ENCODE measurements at regions not wholly inside any gene's neighbourhood (a gene's known extent, or its start where the extent isn't known, plus 50 kb on each side); places are given as distances from the start of the nearest gene placed in this dataset.

DNA sequence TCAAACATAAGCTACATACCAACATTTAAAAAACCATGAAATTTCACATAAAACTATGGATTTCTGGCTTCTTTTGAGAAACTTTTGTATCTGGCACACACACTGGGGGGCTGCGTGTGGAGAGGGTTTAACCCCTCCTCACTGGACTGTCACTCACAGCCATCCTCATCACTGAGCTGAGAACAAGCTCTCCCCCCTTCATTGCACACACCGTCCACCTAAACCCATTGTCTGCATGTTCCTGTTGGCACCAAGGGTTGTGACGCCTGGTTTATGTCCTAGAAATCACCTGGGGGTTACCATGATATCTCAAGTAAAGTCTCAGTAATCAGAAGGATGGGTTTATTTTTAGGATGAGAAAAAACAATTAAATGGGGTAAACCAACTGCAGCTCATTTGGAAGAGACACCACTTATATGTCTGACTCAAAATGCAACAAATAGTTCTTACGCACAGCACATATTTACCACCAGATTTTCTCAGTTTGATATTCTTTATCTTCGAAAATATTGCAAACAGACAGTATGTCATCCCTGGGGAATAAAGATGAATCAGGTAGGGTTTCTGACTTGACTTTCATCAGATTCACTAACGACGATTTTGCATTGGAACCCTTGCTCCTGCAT is 218.5 kb upstream of the KLF6 start:
- ChIA-PET CTCF (no interaction called here), POLR2A (no interaction called here)
- peaks cover 11% of the 10 kb centered on the region for H3K36me3 Mint-ChIP-seq
- no peak overlapping the region for H3K4me3 Mint-ChIP-seq
- H3K9me3 Mint-ChIP-seq, result peaks cover 14% of the 10 kb centered on the region
- DNase-seq (ENCODE audit: low spot score), result no peak
- TF ChIP-seq TCF7 (CRISPR knock-in tag; IDR thresholded peaks at IDR 0.05; ENCODE audit: low read depth) (no peak), NFE2L1 (CRISPR knock-in tag; IDR thresholded peaks at IDR 0.05) (no peak), SMAD4 (CRISPR knock-in tag; IDR thresholded peaks at IDR 0.05) (no peak), ZNF232 (CRISPR knock-in tag; IDR thresholded peaks at IDR 0.05) (no peak), JUN (CRISPR knock-in tag; IDR thresholded peaks at IDR 0.05) (no peak), SOX15 (CRISPR knock-in tag; IDR thresholded peaks at IDR 0.05) (no peak), ATF1 (CRISPR knock-in tag; IDR thresholded peaks at IDR 0.05) (no peak), EMX1 (CRISPR knock-in tag; IDR thresholded peaks at IDR 0.05) (no peak), FOXJ3 (CRISPR knock-in tag; IDR thresholded peaks at IDR 0.05; ENCODE audit: borderline replicate concordance) (no peak), ZNF219 (CRISPR knock-in tag; IDR thresholded peaks at IDR 0.05; ENCODE audit: borderline replicate concordance) (no peak)
- TF ChIP-seq, protein P1, sequence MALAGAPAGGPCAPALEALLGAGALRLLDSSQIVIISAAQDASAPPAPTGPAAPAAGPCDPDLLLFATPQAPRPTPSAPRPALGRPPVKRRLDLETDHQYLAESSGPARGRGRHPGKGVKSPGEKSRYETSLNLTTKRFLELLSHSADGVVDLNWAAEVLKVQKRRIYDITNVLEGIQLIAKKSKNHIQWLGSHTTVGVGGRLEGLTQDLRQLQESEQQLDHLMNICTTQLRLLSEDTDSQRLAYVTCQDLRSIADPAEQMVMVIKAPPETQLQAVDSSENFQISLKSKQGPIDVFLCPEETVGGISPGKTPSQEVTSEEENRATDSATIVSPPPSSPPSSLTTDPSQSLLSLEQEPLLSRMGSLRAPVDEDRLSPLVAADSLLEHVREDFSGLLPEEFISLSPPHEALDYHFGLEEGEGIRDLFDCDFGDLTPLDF (CRISPR knock-in tag; IDR thresholded peaks at IDR 0.05), result no peak
- TF ChIP-seq, protein P2, sequence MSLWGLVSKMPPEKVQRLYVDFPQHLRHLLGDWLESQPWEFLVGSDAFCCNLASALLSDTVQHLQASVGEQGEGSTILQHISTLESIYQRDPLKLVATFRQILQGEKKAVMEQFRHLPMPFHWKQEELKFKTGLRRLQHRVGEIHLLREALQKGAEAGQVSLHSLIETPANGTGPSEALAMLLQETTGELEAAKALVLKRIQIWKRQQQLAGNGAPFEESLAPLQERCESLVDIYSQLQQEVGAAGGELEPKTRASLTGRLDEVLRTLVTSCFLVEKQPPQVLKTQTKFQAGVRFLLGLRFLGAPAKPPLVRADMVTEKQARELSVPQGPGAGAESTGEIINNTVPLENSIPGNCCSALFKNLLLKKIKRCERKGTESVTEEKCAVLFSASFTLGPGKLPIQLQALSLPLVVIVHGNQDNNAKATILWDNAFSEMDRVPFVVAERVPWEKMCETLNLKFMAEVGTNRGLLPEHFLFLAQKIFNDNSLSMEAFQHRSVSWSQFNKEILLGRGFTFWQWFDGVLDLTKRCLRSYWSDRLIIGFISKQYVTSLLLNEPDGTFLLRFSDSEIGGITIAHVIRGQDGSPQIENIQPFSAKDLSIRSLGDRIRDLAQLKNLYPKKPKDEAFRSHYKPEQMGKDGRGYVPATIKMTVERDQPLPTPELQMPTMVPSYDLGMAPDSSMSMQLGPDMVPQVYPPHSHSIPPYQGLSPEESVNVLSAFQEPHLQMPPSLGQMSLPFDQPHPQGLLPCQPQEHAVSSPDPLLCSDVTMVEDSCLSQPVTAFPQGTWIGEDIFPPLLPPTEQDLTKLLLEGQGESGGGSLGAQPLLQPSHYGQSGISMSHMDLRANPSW (CRISPR knock-in tag; conservative IDR thresholded peaks at IDR 0.05; ENCODE audit: low read depth), result no peak
- TF ChIP-seq, protein P3, sequence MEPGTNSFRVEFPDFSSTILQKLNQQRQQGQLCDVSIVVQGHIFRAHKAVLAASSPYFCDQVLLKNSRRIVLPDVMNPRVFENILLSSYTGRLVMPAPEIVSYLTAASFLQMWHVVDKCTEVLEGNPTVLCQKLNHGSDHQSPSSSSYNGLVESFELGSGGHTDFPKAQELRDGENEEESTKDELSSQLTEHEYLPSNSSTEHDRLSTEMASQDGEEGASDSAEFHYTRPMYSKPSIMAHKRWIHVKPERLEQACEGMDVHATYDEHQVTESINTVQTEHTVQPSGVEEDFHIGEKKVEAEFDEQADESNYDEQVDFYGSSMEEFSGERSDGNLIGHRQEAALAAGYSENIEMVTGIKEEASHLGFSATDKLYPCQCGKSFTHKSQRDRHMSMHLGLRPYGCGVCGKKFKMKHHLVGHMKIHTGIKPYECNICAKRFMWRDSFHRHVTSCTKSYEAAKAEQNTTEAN (CRISPR knock-in tag; IDR thresholded peaks at IDR 0.05), result no peak
- TF ChIP-seq, protein P4, sequence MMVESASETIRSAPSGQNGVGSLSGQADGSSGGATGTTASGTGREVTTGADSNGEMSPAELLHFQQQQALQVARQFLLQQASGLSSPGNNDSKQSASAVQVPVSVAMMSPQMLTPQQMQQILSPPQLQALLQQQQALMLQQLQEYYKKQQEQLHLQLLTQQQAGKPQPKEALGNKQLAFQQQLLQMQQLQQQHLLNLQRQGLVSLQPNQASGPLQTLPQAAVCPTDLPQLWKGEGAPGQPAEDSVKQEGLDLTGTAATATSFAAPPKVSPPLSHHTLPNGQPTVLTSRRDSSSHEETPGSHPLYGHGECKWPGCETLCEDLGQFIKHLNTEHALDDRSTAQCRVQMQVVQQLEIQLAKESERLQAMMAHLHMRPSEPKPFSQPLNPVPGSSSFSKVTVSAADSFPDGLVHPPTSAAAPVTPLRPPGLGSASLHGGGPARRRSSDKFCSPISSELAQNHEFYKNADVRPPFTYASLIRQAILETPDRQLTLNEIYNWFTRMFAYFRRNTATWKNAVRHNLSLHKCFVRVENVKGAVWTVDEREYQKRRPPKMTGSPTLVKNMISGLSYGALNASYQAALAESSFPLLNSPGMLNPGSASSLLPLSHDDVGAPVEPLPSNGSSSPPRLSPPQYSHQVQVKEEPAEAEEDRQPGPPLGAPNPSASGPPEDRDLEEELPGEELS (CRISPR knock-in tag; IDR thresholded peaks at IDR 0.05), result no peak
- TF ChIP-seq, protein P5, sequence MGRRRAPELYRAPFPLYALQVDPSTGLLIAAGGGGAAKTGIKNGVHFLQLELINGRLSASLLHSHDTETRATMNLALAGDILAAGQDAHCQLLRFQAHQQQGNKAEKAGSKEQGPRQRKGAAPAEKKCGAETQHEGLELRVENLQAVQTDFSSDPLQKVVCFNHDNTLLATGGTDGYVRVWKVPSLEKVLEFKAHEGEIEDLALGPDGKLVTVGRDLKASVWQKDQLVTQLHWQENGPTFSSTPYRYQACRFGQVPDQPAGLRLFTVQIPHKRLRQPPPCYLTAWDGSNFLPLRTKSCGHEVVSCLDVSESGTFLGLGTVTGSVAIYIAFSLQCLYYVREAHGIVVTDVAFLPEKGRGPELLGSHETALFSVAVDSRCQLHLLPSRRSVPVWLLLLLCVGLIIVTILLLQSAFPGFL (CRISPR knock-in tag; IDR thresholded peaks at IDR 0.05; ENCODE audit: borderline replicate concordance), result no peak
- TF ChIP-seq, protein P6, sequence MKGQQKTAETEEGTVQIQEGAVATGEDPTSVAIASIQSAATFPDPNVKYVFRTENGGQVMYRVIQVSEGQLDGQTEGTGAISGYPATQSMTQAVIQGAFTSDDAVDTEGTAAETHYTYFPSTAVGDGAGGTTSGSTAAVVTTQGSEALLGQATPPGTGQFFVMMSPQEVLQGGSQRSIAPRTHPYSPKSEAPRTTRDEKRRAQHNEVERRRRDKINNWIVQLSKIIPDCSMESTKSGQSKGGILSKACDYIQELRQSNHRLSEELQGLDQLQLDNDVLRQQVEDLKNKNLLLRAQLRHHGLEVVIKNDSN (CRISPR knock-in tag; IDR thresholded peaks at IDR 0.05), result no peak
- TF ChIP-seq, protein P7, sequence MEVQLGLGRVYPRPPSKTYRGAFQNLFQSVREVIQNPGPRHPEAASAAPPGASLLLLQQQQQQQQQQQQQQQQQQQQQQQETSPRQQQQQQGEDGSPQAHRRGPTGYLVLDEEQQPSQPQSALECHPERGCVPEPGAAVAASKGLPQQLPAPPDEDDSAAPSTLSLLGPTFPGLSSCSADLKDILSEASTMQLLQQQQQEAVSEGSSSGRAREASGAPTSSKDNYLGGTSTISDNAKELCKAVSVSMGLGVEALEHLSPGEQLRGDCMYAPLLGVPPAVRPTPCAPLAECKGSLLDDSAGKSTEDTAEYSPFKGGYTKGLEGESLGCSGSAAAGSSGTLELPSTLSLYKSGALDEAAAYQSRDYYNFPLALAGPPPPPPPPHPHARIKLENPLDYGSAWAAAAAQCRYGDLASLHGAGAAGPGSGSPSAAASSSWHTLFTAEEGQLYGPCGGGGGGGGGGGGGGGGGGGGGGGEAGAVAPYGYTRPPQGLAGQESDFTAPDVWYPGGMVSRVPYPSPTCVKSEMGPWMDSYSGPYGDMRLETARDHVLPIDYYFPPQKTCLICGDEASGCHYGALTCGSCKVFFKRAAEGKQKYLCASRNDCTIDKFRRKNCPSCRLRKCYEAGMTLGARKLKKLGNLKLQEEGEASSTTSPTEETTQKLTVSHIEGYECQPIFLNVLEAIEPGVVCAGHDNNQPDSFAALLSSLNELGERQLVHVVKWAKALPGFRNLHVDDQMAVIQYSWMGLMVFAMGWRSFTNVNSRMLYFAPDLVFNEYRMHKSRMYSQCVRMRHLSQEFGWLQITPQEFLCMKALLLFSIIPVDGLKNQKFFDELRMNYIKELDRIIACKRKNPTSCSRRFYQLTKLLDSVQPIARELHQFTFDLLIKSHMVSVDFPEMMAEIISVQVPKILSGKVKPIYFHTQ (CRISPR knock-in tag; IDR thresholded peaks at IDR 0.05), result no peak
- TF ChIP-seq, protein P8, sequence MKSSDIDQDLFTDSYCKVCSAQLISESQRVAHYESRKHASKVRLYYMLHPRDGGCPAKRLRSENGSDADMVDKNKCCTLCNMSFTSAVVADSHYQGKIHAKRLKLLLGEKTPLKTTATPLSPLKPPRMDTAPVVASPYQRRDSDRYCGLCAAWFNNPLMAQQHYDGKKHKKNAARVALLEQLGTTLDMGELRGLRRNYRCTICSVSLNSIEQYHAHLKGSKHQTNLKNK (CRISPR knock-in tag; IDR thresholded peaks at IDR 0.05), result no peak
- no peak for ATAC-seq
- no peaks in the 10 kb centered on the region for H3K27me3 Mint-ChIP-seq (ENCODE audit: low read depth)
- peaks cover 9% of the 10 kb centered on the region for H3K4me1 Mint-ChIP-seq
- H3K27ac Mint-ChIP-seq, result no peak overlapping the region
